Esophagus squamous epithelium (tissue), 5 donors: ENCODE measurements at regions not wholly inside any gene's neighbourhood (a gene's known extent, or its start where the extent isn't known, plus 50 kb on each side); places are given as distances from the start of the nearest gene placed in this dataset.

ENCODE experiments used
- DNase-seq: peaks from one replicate; lab custom pipeline; 2025; lab: John Stamatoyannopoulos, UW
- H3K27ac ChIP-seq, 4 donors: fragments of 200-600 bp; sonication (generic); one replicate each; pipeline ENCODE4 v1.5.1; 2016 to 2019; ENCODE audit warnings: mild to moderate bottlenecking in 1 of 4
- H3K27me3 ChIP-seq, 4 donors: fragments of 200-600 bp; sonication (generic); 1 replicate in 3 of 4; 2 replicates in 1 of 4; pipeline versions ENCODE4 v1.5.1 to v1.6.0; 2017 to 2021; ENCODE audit warnings: antibody characterized with exemption in 1 of 4
- H3K36me3 ChIP-seq, 3 donors: fragments of 200-600 bp; sonication (generic); one replicate each; pipeline ENCODE4 v1.5.1; 2016 to 2019
- H3K4me1 ChIP-seq, 3 donors: fragments of 200-600 bp; sonication (generic); one replicate each; pipeline ENCODE4 v1.5.1; 2017 to 2019
- H3K4me3 ChIP-seq, 4 donors: fragments of 200-600 bp; sonication (generic); 1 replicate in 3 of 4; 2 replicates in 1 of 4; pipeline ENCODE4 v1.5.1; 2016 to 2019; ENCODE audit warnings: mild to moderate bottlenecking in 2 of 4, moderate library complexity in 1 of 4
- H3K9me3 ChIP-seq, 3 donors: fragments of 200-600 bp; sonication (generic); one replicate each; pipeline ENCODE4 v1.5.1; 2016 to 2019
- CTCF ChIP-seq, 6 experiments: fragments of 450-650 bp in 4 of 6; fragments of 200-600 bp in 2 of 6; sonication (generic) in 2 of 6; IDR thresholded peaks; one replicate each; pipeline ENCODE4 v1.5.1; 2016 to 2019; ENCODE audit warnings: antibody characterized with exemption in 6 of 6, mild to moderate bottlenecking in 4 of 6, moderate library complexity in 4 of 6
- POLR2A ChIP-seq, 4 donors: fragments of 450-650 bp; IDR thresholded peaks; one replicate each; pipeline ENCODE4 v1.6.1; 2017; ENCODE audit warnings: antibody characterized with exemption in 4 of 4, mild to moderate bottlenecking in 4 of 4, moderate library complexity in 3 of 4
- WGBS, 2 donors: methylation state at CpG; one replicate each; pipeline ENCODE4 v1.1.5; 2018; 5-methylcytosine and 5-hydroxymethylcytosine counted together
- intact Hi-C: fragments of 100-400 bp; cut with DNase I; formaldehyde crosslinking; loops from one replicate; pipeline ENCODE4 v1.15.0; 2022
- donor health status: DM: yes; HTN: yes; CAD: no.

DNA sequence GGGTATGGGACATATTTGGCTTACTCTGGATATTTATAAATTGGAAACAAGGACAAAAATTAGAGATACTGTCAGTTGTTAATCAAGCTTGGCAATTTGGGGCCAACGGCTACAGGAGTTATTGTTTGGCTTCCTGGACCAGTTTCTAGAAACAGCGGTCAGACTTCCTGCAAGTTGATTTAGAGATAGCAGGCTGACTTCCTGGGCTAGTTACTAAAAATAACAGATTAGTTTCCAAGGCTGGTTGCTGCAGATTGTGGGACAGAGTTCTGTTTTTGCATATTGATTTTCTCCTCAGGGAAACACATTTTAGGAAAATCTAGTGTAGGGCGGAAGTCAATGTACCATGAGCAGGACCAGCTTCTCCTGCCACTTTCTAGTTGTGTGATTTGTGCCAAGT lies 144.0 kb upstream of the TMPO start:
- H3K9me3 ChIP-seq = no peaks in the 10 kb centered on the region
- no peak overlapping the region for H3K27ac ChIP-seq
- peaks cover 0 to 17% (median 0%) of the 10 kb centered on the region in 4 donors for H3K27me3 ChIP-seq
- DNase-seq = no peak
- H3K36me3 ChIP-seq = no peaks in the 10 kb centered on the region
- no peak overlapping the region for H3K4me3 ChIP-seq
- intact Hi-C loops = no loop called here
- TF ChIP-seq CTCF (IDR thresholded peaks at IDR 0.05) = no peak
- TF ChIP-seq POLR2A (IDR thresholded peaks at IDR 0.05) = no peak
- no peaks in the 10 kb centered on the region for H3K4me1 ChIP-seq
- WGBS, 2 donors = 69 to 78% methylated on average over 3 of the region's 3 CpGs

GRCh38 chr12:98372340-98373024 lies 142.9 kb upstream of the TMPO start:
- no peaks in the 10 kb centered on the region for H3K4me1 ChIP-seq
- no peaks in the 10 kb centered on the region for H3K36me3 ChIP-seq
- H3K27ac ChIP-seq = no peak overlapping the region
- TF ChIP-seq CTCF (IDR thresholded peaks at IDR 0.05) (no peak), POLR2A (IDR thresholded peaks at IDR 0.05) (no peak)
- H3K9me3 ChIP-seq = no peaks in the 10 kb centered on the region
- DNase-seq = no peak
- intact Hi-C loops = no loop called here
- H3K4me3 ChIP-seq = no peak overlapping the region
- WGBS, 2 donors = 52 to 53% methylated on average over 5 of the region's 5 CpGs
- H3K27me3 ChIP-seq = peaks cover 0 to 19% (median 0%) of the 10 kb centered on the region in 4 donors

DNA sequence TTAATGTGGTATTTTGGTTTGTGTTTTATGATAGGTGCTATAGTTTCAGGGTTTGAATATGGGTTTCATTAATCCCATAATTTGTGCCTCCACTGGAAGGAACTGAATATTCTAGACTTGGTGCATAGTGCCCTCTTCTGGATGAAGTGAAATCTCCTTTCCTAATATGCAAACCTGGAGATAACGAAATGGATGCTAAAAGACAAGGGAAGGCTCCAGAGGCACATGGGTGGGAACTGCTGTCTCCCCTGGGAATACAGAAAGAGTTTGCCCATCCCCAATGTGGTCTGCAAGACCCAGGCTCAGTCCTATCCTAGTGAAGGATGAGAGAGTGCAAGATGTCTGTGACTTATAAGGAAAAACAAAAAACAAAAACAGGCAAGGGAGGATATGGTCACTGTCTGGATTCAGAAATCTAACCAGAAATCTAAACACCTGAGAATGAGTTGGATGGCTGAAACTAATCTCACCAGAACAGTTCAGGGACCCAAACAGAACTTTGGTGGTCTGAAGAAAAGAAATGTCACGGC lies 142.3 kb upstream of the TMPO start:
- Histone ChIP-seq H3K4me1 (no peaks in the 10 kb centered on the region), H3K27me3 (peaks cover 0 to 22% (median 0%) of the 10 kb centered on the region in 4 donors), H3K9me3 (no peaks in the 10 kb centered on the region), H3K27ac (no peak overlapping the region), H3K4me3 (no peak overlapping the region), H3K36me3 (no peaks in the 10 kb centered on the region)
- TF ChIP-seq POLR2A (IDR thresholded peaks at IDR 0.05) (no peak), CTCF (IDR thresholded peaks at IDR 0.05) (peak in 5 of 6 experiments; percentile 38 to 68 (median 43))
- no peak for DNase-seq
- 35 to 52% methylated on average over 2 of the region's 2 CpGs for WGBS, 2 donors
- intact Hi-C loops = no loop called here

DNA sequence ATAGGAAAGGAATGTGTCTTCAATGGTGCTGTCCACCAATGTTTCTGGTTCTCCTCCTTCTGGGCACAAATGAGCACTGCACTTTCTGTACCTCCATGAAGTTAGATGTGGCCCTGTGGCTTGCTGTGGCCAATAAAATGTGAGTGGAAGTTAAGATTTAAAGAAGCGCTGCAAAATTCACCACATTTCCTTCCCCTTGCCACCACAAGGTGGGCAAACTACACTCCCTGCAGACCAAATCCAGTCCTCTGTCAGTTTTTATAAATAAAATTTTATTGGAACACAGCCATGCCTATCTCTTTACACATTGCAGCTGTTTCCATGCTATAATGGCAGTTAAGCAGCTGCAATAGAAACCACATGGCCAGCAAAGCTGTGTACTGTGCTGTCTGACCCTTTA lies 141.4 kb upstream of the TMPO start:
- Histone ChIP-seq H3K4me3 (no peak overlapping the region), H3K4me1 (no peaks in the 10 kb centered on the region), H3K36me3 (no peaks in the 10 kb centered on the region), H3K27ac (no peak overlapping the region), H3K27me3 (peaks cover 0 to 31% (median 0%) of the 10 kb centered on the region in 4 donors), H3K9me3 (no peaks in the 10 kb centered on the region)
- WGBS, 2 donors = 63 to 80% methylated on average over 1 of the region's 1 CpG
- TF ChIP-seq POLR2A (IDR thresholded peaks at IDR 0.05) = no peak
- TF ChIP-seq CTCF (IDR thresholded peaks at IDR 0.05) = peak in 1 of 6 experiments; percentile 28
- intact Hi-C loops = no loop called here
- DNase-seq = no peak

DNA sequence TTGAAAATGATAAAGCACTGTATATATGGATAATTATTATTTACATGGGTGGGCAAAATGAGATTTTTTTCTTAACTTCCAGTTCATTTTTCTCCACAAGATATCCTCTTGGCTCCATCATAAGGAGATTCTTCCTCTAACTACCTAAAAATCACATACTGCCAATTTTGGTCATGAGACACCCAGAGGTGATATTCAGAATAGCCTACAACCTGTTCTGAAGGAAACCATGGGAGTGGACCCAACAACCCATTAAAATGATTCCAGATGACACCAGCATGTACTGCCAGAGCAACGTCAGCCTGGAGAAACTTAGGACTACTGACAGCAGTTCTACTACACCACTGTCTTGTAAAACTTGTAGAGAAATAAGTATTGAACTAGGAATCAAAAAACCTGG lies 136.3 kb upstream of the TMPO start:
- Histone ChIP-seq H3K9me3 (no peaks in the 10 kb centered on the region), H3K27ac (no peak overlapping the region), H3K4me1 (no peaks in the 10 kb centered on the region), H3K4me3 (no peak overlapping the region), H3K27me3 (peaks cover 0 to 37% (median 0%) of the 10 kb centered on the region in 4 donors), H3K36me3 (no peaks in the 10 kb centered on the region)
- 30 to 57% methylated on average over 1 of the region's 1 CpG for WGBS, 2 donors
- TF ChIP-seq CTCF (IDR thresholded peaks at IDR 0.05) (no peak), POLR2A (IDR thresholded peaks at IDR 0.05) (no peak)
- intact Hi-C loops = no loop called here
- no peak for DNase-seq
